Left ventricle myocardium superior (tissue), 1 donor: ENCODE measurements at regions not wholly inside any gene's neighbourhood (a gene's known extent, or its start where the extent isn't known, plus 50 kb on each side); places are given as distances from the start of the nearest gene placed in this dataset.

Experiments used
- ATAC-seq: fragments of 200-7000 bp; cut with Tn5 transposase; one replicate; pipeline ENCODE4 v1.9.1; 2020; ENCODE audit warnings: mild to moderate bottlenecking, moderate library complexity
- DNase-seq: peaks from one replicate; pipeline ENCODE4 v3.0.0-alpha.2; 2020
- intact Hi-C: fragments of 100-400 bp; cut with micrococcal nuclease; formaldehyde crosslinking; loops from one replicate; pipeline ENCODE4 v1.11.0; 2022
- donor health status: DM: no; HTN: yes; CAD: no; lungs with severe emphysema.

DNA sequence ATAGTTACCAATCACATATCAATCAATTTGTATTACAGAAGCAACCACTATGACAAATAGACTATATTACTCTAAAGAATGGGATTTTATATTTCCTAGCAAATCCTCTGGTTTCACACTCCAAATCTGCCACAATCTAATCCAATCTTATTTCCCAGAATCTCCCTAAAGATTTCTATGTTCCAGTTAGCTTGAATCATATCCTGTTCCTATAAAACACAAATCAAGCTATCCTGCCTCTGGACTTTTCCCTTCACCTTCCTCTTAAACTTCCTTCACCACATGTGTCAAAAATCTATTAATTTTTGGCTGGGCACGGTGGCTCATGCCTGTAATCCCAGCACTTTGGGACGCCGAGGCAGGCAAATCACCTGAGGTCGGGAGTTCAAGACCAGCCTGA, 50.0 kb downstream of the PIK3C2A start:
- ATAC-seq: no peak
- intact Hi-C loops: no loop called here
- no peak for DNase-seq

DNA sequence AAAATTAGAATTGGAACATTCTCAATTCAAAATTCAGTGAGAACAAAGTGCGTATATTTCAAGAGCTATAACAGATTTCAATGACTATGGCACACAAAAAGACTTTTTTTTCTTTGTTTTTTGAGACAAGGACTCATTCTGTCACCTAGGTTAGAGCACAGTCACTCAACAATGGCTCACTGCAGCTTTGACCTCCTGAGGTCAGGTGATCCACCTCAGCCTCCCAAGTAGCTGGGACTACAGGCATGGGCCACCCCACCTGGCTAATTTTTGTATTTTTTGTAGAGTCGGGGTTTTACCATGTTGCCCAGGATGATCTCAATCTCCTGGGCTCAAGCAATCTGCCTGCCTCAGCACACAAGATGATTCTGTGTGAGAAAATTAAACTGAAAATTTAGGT, 51.5 kb downstream of the PIK3C2A start:
- ATAC-seq (no peak), DNase-seq (no peak)
- intact Hi-C loops: no loop called here

DNA sequence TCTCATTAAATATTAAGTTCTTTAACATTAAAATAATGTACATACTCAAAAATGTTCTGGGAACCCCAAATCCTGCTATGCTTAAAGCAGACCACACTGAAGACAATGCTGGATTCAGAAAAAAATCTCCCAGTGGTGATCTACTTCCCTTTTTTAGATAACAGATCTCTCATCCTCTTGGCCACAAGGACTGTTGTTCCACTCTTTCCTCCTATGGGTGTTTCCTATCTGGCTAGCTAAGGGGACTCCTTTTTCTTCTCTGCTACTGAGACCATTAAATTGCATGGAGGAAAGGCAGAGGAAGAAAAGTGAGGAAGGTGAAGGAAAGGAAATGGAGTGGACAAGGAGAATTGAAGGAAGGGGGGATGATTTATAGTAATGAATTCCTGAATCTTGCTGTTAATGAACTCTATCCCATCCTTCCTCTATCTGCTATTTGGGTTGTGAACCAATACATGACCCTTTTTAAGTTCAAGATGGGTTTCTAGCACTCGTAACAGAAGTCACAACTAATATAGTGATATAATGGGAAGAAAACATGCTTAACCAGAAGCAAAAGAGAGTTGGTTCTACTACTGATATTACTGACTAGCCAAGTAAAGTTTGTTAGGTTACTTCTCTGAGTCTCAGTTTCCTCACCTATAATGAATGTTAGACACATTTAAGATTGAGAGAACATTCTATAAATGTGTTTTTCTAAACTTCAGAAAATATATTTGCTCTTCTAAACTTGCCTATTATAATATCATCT, 53.2 kb downstream of the PIK3C2A start:
- intact Hi-C loops: no loop called here
- ATAC-seq (peak; percentile 47), DNase-seq (no peak)

DNA sequence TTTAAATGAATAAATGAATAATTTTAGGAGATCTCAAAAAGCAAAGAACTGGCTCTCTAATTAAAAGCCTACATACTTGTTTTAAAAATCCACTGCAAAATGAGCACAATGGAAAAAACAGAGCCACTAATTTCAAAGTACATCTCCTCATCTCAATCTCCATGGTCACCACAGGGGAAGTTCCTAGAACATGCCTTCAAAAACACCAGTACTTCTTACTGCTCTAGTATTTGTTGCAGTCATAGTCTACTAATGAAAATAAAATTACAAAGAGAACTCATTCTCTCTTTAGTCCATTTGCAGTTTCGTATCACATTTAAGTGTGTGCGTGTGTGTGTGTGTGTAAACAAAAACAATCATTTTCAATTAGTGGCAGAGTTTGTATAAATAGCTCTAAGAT, 54.0 kb downstream of the PIK3C2A start:
- intact Hi-C loops: no loop called here
- DNase-seq (no peak), ATAC-seq (peak; percentile 26)

DNA sequence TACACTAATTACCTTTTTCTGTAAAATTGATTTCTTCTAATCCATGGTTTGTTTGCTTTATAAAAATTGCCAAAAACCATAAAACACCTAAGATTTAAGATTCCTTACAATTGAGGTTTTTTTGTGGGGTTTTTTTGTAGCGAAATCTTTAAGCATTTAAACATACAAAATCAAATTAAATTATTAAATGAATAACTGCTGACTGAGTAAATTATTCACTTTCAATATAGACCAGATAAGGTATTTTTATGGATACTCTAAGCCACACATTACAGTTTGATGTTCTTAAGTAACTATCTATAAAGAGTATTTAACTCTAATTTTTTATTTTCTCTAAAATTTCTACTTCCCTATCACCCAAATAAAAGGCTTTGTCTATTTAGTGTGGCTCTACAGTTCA, 55.5 kb downstream of the PIK3C2A start:
- intact Hi-C loops: no loop called here
- DNase-seq (no peak), ATAC-seq (no peak)

DNA sequence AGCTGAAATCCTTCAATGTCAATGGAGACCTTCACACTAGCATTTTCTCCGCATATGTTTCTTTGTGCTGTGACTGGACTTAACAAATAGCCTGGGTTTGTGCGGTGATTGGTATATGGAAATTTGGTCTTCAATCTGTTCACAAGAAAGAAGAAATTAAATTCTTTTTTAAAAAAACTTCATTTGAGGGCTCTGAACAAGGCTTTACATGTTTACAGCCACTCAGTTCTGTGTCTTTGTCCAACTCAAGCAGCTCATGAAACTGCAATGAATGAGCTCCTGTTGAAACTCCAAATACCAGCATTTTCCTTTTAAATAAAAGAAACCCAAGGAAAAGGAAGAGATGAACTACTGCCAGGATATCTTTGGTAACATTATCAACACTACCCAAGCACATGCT, 57.3 kb downstream of the PIK3C2A start:
- intact Hi-C loops: no loop called here
- ATAC-seq (no peak), DNase-seq (no peak)

DNA sequence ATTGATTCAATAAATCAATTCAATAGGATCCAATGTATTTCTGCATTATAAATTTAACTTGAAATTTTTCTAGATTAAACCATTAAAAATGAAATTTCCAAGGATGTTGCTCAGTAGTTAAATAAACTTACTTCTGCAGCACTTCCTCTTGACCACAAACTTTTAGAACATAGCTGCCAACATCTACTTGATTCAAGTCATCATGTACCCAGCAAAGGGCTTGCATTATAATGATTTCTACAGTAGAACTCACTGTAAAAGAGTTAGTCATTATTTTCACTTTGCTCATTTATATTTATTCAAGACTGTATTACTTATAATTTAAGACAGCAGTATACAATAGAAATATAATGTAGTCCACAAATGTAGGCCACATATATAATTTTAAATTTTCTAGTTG, 59.2 kb downstream of the PIK3C2A start:
- ATAC-seq: no peak
- DNase-seq: no peak
- intact Hi-C loops: no loop called here

DNA sequence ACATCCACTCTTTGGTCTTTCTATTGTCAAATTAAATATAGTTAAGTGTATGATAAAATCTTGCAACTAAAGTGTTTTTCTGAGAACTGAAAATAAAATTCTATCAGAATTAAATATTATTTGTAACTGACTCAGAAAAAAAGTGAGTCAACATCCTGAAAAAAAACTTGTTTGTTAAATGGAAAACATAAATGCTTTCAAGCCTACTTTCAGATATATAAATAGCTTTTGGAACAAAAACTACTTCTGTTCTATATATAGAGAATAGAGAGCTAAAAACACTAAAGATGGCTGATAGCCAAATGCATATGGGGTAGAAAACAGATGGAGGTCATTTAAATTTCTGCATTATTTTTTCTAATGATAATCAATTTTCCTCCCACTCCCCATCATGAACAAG, 61.8 kb downstream of the PIK3C2A start:
- DNase-seq: no peak
- intact Hi-C loops: no loop called here
- ATAC-seq: no peak

DNA sequence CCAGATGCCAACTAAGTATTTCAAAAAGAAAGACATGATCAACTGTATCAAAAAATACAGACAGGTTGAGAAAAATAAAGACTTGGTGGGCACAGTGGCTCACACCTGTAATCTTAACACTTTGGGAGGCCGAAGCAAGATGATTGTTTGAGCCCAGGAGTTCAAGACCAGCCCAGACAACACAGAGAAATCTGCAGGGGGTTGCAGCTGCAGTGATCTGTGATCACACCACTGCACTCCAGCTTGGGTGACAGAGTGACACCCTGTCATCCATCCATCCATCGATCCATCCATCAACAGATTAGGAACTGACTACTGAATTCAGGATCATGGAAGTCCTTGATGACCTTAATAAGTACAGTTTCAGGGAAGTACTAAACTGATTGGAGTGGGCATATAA, 65.0 kb upstream of the RPS13 start:
- ATAC-seq (no peak), DNase-seq (no peak)
- intact Hi-C loops: no loop called here

DNA sequence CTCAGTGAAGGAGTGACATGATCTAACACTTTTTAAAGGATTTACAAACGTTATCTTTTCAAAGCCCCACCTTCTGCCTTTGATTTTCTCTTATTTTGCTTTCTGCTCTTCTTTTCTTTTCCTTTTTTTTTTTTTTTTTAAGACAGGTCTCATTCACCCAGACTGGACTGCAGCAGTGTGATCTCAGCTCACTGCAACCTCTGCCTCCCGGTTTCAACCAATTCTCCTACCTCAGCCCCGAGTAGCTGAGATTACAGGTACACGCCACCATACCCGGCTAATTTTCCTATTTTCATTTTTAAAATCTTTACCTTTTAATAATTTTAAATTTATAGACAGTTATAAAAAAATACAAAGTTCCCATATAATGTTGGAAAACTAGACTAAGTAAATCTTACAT, 63.7 kb upstream of the RPS13 start:
- no peak for DNase-seq
- intact Hi-C loops: no loop called here
- no peak for ATAC-seq

DNA sequence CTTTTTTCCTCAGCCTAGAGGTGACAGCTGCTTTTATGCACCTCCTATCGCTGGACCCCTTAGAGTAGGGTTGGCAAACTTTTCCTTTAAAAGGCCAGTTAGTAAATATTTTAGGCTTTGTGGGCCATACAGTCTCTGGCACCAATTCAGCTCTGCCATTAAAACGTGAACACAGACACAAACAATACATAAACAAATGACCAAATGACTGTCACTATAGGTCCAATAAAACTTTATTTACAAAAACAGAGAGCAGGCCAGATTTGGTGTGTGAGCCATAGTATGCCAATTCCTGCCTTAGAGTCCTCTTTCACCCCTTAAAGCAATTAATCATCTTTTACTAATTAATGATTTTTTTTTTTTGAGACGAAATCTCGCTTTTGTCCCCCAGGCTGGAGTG, 61.1 kb upstream of the RPS13 start:
- DNase-seq (no peak), ATAC-seq (no peak)
- intact Hi-C loops: loop anchor here (10.0 kb wide), 1 partner anchor 54 kb away; no protein-coding TSS in a partner anchor

DNA sequence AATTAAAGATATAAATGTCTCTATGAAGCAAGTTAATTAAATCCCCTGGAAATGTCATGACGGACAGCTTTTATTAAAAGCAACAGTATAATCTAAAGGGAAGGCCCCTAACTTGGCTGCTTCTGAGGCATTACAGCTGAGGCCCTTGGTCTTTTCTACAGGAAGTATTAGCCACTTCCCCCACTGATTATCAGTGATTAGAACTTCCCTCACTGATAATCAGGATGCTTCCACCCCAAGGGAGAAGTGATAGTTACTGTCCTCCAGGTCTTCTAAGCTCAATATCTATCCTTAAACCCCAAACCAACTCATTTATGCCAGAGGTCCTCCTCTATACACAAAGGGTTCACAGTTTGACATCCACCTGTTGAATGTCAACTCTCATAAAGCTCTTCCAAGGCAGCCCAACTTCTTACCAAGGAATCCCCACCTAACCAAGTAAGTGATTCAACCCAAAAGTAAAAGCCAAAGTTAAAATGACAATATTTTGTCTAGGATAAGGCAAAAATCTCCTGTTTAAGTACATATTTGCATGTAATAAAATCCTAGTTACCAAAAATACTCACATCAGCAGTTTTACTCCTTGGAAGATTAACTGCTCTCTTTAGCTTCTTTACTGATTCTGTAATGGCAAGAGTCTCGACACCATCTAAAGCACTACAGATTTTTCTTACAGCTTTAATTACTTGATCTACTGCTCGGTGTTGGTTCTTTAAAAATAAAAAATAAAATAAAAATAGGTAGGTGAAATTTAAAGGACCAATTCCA, 58.6 kb upstream of the RPS13 start:
- ATAC-seq (no peak), DNase-seq (no peak)
- intact Hi-C loops: loop anchor here (10.0 kb wide), 1 partner anchor 51 kb away; no protein-coding TSS in a partner anchor

DNA sequence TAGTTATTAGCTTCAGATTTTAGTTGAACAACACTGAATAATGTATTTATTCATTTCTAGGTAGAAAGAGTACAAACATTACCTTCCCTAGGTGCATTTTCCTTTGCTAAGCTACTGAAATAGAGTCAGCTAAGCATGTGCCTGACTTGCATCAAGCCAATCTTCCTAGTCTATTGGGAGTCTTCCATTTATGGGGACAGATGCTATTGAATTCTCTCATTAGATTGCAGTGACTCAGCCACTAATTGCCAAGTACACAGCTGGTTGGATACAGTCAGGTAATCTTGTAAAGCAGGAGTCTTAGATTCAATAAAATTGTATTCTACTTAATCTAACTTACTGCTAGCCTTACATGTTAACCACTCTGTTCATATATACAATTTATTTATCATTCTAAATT, 55.2 kb upstream of the RPS13 start:
- DNase-seq (no peak), ATAC-seq (no peak)
- intact Hi-C loops: loop anchor here (10.0 kb wide), 1 partner anchor 48 kb away; no protein-coding TSS in a partner anchor

DNA sequence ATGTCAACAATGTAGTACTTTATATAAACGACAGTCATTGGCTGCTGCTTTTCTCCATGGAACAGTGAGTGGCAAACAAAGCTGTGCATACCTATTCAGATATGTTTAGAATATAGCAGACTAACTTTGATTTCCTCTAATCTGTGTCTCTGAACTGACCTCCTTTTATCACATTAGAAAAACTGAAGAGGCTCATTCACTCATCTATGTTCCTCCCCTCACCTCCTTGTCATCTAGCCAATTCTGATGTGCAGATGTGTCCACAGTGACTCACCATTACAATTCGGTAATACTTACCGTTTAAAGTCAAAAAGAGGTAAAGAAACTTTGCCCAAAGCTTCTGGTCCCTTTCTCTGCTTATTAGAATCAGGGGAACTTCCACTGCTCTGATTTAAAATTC, 51.5 kb upstream of the RPS13 start:
- intact Hi-C loops: no loop called here

More for the DNA sequence above, 51.5 kb upstream of the RPS13 start:
- ATAC-seq (no peak), DNase-seq (no peak)
